ENCODE measurements at regions not wholly inside any gene's neighbourhood (a gene's known extent, or its start where the extent isn't known, plus 50 kb on each side); places are given as distances from the start of the nearest gene placed in this dataset.

DNA sequence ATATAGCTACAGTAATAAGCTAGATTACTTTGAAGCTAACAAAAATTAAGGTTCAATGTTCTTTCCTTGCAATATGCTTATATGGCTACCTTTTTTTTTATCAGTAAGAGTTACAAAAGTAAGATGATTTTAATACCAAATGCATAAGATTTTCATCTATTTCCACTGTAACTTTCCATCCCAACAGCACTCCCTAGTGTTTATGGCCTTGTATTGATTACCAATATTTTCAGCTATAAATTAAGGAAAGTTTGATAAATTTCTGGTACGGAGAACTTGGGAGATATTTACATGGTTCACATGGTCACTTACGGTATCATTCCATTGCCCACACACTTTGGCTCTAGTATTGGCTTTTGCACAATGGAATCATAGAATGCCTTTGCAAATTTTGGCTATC is 448.9 kb upstream of the PABPC4L start:
- Histone ChIP-seq H4K20me1 (ENCODE audit: insufficient read depth) (no peaks in the 10 kb centered on the region), H3K27me3 (ENCODE audit: insufficient read depth, low read depth) (no peaks in the 10 kb centered on the region), H3K4me3 (IDR thresholded peaks at IDR 0.05; ENCODE audit: insufficient read depth, low read depth, low read length) (no peak overlapping the region), H3K4me2 (no peak overlapping the region), H3K4me1 (ENCODE audit: low read depth, poor library complexity, severe bottlenecking) (no peaks in the 10 kb centered on the region), H3K79me2 (ENCODE audit: insufficient read depth, low read depth) (no peaks in the 10 kb centered on the region), H3K36me3 (ENCODE audit: insufficient read depth) (no peaks in the 10 kb centered on the region), H3K27ac (no peak overlapping the region), H2AFZ (ENCODE audit: low read depth) (no peak overlapping the region), H3K9ac (no peak overlapping the region)
- TF ChIP-seq, protein P1, sequence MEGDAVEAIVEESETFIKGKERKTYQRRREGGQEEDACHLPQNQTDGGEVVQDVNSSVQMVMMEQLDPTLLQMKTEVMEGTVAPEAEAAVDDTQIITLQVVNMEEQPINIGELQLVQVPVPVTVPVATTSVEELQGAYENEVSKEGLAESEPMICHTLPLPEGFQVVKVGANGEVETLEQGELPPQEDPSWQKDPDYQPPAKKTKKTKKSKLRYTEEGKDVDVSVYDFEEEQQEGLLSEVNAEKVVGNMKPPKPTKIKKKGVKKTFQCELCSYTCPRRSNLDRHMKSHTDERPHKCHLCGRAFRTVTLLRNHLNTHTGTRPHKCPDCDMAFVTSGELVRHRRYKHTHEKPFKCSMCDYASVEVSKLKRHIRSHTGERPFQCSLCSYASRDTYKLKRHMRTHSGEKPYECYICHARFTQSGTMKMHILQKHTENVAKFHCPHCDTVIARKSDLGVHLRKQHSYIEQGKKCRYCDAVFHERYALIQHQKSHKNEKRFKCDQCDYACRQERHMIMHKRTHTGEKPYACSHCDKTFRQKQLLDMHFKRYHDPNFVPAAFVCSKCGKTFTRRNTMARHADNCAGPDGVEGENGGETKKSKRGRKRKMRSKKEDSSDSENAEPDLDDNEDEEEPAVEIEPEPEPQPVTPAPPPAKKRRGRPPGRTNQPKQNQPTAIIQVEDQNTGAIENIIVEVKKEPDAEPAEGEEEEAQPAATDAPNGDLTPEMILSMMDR (conservative IDR thresholded peaks at IDR 0.05; ENCODE audit: low read depth, low read length), result no peak

- Histone ChIP-seq H4K20me1 (ENCODE audit: insufficient read depth) (no peaks in the 10 kb centered on the region), H3K9ac (no peak overlapping the region), H3K36me3 (ENCODE audit: insufficient read depth) (no peaks in the 10 kb centered on the region), H3K27me3 (ENCODE audit: insufficient read depth, low read depth) (no peaks in the 10 kb centered on the region), H3K4me2 (no peak overlapping the region), H3K27ac (no peak overlapping the region), H3K79me2 (ENCODE audit: insufficient read depth, low read depth) (no peaks in the 10 kb centered on the region), H3K4me1 (ENCODE audit: low read depth, poor library complexity, severe bottlenecking) (no peaks in the 10 kb centered on the region), H2AFZ (ENCODE audit: low read depth) (no peak overlapping the region), H3K4me3 (IDR thresholded peaks at IDR 0.05; ENCODE audit: insufficient read depth, low read depth, low read length) (no peak overlapping the region)
- TF ChIP-seq, protein P1 (conservative IDR thresholded peaks at IDR 0.05; ENCODE audit: low read depth, low read length), result no peak
Measured at GRCh38 chr4:134645778-134646177, 444.2 kb upstream of the PABPC4L start.

DNA sequence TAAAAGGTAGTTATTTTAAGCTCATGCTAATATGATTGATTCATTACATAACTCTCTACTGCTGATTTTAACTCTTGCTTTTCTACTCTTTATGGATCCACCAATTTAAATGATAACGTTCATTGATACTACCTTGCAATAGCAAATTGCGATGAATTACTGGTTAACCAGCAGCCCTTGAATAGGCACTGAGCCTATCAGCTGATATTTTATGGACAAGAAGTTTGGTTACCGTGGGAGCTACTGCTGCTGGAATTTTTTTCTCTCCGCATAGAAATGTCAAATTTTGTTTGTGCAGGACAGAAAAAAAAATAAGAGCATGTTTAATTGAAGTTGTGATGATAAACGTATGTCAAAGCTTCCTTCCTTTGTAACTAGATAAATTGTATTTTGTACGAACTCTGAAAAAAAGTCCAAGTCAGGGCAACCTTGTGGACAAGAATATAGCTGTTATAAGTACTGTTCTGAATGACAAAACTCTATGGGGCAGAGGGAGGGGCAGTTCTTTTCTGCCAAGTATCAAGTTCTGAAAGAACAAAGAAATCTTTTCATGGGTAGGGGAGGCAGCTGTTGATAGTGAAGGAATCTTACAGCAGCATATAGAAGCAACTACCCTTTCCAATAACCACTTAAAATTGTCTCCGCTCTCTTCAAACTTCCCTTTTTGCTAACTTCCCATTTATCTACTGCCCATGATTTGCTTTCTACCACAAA is 434.9 kb upstream of the PABPC4L start:
- H3K4me3 ChIP-seq (IDR thresholded peaks at IDR 0.05; ENCODE audit: insufficient read depth, low read depth, low read length), result no peak overlapping the region
- no peaks in the 10 kb centered on the region for H3K4me1 ChIP-seq (ENCODE audit: low read depth, poor library complexity, severe bottlenecking)
- no peaks in the 10 kb centered on the region for H3K36me3 ChIP-seq (ENCODE audit: insufficient read depth)
- H3K27ac ChIP-seq, result no peak overlapping the region
- H3K9ac ChIP-seq, result no peak overlapping the region
- no peak overlapping the region for H2AFZ ChIP-seq (ENCODE audit: low read depth)
- H3K27me3 ChIP-seq (ENCODE audit: insufficient read depth, low read depth), result no peaks in the 10 kb centered on the region
- TF ChIP-seq, protein P1 (conservative IDR thresholded peaks at IDR 0.05; ENCODE audit: low read depth, low read length), result no peak
- H4K20me1 ChIP-seq (ENCODE audit: insufficient read depth), result no peaks in the 10 kb centered on the region
- no peaks in the 10 kb centered on the region for H3K79me2 ChIP-seq (ENCODE audit: insufficient read depth, low read depth)
- no peak overlapping the region for H3K4me2 ChIP-seq

- H3K36me3 ChIP-seq (ENCODE audit: insufficient read depth), result no peaks in the 10 kb centered on the region
Measured at GRCh38 chr4:134634301-134634700, 432.7 kb upstream of the PABPC4L start.

More at GRCh38 chr4:134634301-134634700, 432.7 kb upstream of the PABPC4L start:
- H3K27ac ChIP-seq, result no peak overlapping the region
- H3K9ac ChIP-seq, result no peak overlapping the region
- no peaks in the 10 kb centered on the region for H3K79me2 ChIP-seq (ENCODE audit: insufficient read depth, low read depth)
- TF ChIP-seq, protein P1 (conservative IDR thresholded peaks at IDR 0.05; ENCODE audit: low read depth, low read length), result no peak
- no peak overlapping the region for H2AFZ ChIP-seq (ENCODE audit: low read depth)
- no peaks in the 10 kb centered on the region for H4K20me1 ChIP-seq (ENCODE audit: insufficient read depth)
- no peaks in the 10 kb centered on the region for H3K27me3 ChIP-seq (ENCODE audit: insufficient read depth, low read depth)
- H3K4me2 ChIP-seq, result no peak overlapping the region
- H3K4me3 ChIP-seq (IDR thresholded peaks at IDR 0.05; ENCODE audit: insufficient read depth, low read depth, low read length), result no peak overlapping the region
- H3K4me1 ChIP-seq (ENCODE audit: low read depth, poor library complexity, severe bottlenecking), result no peaks in the 10 kb centered on the region
